22Rv1 (cell line): ENCODE measurements at regions not wholly inside any gene's neighbourhood (a gene's known extent, or its start where the extent isn't known, plus 50 kb on each side); places are given as distances from the start of the nearest gene placed in this dataset.

ENCODE experiments used
- CTCF ChIP-seq: fragments of 450-650 bp; IDR thresholded peaks from 2 replicates; pipeline ENCODE4 v1.5.1; 2017; ENCODE audit warnings: mild to moderate bottlenecking
- ZFX ChIP-seq: fragments of 450-650 bp; IDR thresholded peaks from 2 replicates; pipeline ENCODE4 v1.6.1; 2017; ENCODE audit warnings: antibody characterized with exemption, borderline replicate concordance

GRCh38 chr12:9381619-9382018 lies 173.4 kb upstream of the PZP start:
- TF ChIP-seq CTCF (no peak), ZFX (no peak)
